ENCODE measurements at regions not wholly inside any gene's neighbourhood (a gene's known extent, or its start where the extent isn't known, plus 50 kb on each side); places are given as distances from the start of the nearest gene placed in this dataset.
"Not testable (repeated sequence)": the region's sequence is repeated elsewhere in the genome, so short reads cannot be mapped to it uniquely, and the experiment has no call there.

DNA sequence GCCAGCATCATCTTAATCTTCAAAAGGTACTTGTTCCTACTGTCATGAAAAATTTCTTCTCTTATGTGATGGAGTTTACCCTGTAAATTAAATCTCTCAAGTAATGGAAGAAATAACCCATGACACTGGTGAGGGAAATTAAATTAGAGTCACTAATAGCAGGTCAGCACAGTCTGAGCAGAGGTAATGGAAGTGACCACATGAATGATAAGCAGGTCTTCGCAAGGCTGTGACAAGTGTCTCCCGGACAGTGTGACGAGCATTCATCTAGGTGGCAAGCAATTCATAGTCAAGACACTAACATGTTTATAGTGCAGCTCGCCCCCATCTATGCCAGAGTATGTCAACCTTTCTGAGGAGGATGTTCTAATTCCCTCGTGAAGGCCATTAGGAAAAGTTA, 249.2 kb downstream of the FRK start:
- DNase-seq (ENCODE audit: low read depth in 2 of 2): no peak

DNA sequence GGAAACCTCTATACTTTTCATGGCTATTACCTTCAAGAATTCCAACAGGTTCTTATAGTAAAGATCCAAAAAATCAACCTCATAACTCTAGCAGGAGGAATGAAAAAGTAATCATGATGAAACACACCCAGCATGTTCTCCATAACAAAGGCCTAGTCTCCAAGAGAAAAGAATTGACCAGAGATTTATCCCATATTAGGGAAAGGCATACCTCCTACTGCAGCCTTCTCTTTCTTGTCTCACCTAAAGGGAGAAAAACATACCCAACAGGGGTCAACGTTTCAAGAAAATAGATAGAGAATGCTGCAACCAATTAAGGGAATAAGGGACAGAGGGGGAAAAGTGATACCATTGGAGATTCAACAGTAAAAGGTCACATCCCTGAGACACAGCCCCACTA, 262.5 kb downstream of the FRK start:
- DNase-seq (ENCODE audit: low read depth in 2 of 2): no peak

DNA sequence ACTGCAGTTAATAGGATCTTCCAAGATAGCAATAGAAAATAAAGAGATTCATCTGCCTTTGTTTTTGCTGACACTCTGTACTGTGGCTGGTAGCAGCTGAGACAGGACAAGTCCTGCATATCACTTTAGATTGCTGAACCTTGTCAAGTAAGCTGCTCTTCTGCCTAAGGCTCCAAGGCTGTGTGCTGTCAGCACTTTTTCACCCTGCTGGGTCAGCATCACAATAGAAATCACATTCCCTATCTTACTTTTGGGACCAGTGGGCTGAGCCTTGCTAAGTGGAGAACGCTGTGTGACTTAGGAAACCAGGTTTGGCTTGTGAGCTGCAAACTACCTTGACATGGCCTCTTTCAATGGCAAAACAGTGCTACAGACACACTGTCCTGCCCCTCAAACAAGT, 263.9 kb downstream of the FRK start:
- DNase-seq (ENCODE audit: low read depth in 2 of 2): no peak

DNA sequence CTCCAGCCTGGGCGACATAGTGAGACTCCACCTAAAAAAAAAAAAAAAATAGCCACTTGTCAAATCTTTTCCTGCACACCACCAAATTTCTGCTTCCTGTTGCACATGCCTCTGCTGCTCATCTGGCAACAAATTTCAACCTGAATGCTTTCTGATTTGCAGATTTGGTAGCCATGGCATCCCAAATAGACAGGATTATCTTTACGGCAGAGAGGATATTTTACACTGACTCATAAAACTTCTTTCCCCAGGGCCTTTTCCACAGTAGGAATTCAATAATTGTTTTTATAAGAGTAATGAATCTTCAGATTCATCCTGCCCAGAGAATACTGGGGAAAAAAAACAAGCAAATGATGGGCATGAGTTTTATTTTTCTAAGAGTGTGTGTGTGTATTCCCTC, 264.6 kb downstream of the FRK start:
- no peak for DNase-seq (ENCODE audit: low read depth in 2 of 2)

DNA sequence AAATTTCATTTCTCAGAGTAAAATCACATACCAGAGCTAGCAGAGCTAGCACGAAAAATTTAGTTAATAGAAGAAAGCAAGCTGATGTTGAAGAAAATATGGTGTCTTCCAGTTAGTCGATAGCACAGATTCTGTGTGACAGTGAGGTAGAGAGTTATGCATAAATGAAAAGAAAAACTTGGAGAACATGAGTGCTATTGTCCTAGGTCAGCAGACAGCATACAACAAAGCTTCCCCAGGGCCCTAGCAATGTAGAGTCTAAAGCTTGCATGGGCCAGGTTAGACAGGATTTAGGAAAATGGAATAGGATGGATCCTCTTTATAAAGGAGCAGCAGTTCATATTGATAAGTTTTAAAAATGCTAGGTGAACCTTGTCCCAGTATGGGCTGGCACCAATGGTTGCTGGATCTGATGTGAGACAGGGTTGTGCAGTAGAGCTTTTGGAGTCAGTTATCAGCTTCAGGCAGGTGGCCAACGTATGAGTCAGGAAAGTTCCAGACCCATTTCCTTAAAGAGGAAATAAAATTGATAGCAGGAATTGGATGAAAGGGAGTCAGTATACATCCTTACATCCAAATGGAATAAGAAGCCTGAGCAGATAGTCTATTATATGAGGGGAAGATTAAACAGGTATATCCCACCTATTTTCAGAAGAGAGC, 277.2 kb downstream of the FRK start:
- no peak for DNase-seq (ENCODE audit: low read depth in 2 of 2)

DNA sequence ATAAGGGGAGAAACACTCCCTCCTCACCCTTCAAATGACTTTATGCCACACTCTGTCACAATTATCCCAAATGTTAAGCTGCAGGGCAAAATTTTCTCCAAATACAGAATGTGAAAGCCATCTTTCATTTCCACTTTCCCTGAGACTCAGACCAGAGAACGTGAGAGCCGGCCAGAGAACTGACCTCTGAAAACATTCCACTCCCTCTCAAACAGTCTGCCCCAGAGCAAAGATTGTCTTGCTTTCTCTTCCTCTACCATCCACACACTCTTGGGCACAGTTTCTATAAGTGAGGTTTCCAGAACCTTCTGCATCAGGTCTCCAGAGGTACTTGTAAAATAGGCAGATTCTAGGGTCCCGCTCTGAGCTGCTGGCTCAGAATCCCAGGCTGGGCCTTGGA, 278.1 kb downstream of the FRK start:
- no peak for DNase-seq (ENCODE audit: low read depth in 2 of 2)

DNA sequence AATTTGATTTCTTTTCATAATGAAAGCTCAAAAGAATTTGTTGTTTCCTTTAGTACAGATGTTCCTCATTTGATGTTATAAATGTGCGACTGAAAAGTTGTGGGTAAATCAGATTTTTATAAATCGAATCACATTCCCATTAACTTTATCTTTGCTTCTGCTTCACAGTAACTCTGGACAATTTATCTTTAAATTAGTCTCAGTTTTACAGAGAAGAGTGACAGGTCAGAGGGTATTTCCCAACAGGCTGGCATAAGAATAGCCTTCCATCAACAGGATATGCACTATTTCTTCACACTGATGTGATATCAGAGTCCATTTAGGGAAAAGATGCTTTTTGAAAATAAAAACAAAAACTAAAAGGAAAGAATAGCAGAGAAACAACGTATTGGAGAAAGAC, 286.9 kb downstream of the FRK start:
- DNase-seq (ENCODE audit: low read depth in 2 of 2): no peak

DNA sequence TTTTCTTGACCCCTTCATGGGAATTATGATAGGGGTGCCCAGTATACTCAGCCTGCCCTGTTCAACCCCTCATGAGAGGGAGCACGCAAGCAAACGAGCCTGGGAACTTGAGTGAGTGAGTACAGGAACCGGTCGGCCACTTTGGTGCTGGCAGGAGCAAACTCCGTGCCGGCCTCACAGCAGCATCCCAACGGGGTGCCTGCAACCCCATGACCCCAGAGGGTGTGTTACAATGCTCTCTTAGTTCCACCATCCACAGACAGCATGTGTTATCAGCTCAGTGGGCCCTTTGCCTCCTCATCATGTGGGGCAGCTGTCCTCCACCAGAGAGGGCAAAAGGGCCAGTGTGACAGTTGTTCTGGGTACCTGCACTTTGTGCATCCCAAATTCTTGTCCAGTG, 289.8 kb downstream of the FRK start:
- no peak for DNase-seq (ENCODE audit: low read depth in 2 of 2)

DNA sequence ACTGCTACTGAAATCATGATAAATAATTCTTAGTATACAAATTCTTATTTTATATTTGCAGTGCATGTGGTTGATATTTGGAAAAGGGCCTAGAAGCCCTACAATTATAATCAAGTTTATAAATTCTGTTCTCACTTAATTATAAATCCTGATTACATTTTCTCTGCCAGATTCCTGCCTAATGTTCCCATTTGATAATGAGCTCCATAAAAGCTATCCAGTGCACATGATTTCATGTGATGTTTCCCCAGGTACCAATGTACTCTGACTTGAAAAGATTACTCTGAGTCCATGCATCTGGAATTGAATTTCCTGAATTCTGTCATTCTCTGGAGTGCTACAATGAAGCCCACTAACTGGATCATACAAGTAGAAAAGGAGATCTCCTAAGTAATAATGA, 292.2 kb downstream of the FRK start:
- no peak for DNase-seq (ENCODE audit: low read depth in 2 of 2)

DNA sequence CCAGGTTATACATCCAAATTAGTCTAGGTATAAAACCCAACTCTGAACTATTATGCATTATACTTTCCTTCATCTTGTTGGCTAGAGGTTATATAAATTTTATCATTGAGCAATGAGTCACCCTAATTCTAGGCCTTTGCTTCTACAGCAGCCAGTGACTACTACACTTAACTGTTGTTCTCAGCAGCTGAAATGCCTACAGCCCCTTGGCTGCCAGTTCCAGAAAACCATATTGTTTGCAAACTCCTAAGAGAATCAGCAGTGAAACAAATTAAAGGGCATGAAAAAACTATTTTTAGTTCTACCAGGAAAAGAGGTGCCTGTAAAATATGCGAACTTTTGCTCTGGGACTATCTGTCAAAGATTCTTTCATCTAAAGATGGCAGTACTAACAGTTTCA, 292.8 kb downstream of the FRK start:
- DNase-seq (ENCODE audit: low read depth in 2 of 2): no peak

DNA sequence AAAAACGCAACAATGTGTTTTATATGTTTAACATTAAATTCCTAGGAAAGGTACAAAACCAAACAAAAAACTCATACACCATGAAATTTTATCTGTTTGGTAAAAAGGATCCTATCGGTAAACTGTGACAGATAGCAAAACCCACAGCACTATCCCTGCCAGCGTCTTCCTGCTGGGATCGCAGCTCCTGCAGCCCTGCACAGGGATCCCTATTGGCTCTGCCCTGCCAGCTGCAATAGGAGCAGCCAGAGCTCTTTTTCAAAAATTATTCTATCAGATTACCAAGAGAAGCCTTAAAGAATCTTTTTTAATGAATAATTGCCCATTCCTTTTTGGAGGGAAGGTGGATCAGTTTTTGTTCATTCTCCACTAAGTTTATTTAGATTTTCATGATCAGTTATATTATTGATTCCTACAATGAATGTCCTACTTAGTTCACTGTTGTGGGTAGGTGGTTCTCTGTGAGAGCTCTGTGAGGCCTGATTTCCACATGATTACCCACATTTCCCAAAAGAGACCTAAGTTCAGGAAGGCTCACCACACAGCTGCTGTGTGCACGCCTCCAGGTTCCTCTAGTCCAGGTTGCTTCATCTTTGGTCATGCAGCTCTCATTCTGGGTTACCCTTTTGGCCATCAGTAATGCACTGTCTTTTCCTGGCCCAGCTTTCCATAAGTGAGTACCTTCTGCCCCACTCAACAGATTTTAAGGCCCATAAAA, 293.8 kb downstream of the FRK start:
- no peak for DNase-seq (ENCODE audit: low read depth in 2 of 2)

DNA sequence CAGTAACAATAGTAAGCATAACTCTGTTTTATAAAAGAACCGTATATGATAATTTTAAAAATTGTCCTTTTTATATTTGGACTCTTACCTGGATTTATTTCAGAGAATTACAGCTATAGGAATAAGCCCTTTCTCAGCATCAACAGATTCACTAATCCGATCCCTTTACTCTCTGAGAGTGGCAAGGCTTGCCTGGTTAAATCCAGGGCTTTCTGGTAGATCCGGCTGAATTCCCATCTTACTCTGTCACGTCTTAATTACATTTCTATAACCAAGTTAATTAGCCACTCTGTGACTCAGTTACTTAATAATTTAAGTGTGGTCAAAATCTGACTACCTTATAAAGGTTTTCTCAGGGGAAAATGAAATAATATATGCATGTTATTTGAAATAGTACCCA, 294.7 kb downstream of the FRK start:
- no peak for DNase-seq (ENCODE audit: low read depth in 2 of 2)

DNA sequence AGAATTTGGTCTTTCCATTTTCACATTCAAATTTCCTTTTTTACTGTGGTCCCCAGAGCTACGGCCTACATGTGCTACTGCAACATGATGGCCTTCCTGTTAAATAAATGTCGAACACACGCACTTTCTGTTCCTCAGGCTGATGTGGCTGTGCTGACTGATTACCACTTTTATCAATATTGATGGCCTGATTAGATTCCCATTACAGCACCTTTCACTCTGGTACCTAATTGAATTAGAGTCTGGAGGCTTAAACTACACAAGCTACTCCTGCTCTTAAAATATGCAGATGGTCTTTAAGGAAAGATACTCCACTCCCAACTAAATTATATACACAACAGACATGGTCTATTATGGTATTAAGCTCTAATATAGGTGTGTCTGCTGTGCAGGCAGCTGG, 301.6 kb downstream of the FRK start:
- DNase-seq (ENCODE audit: low read depth in 2 of 2): no peak

DNA sequence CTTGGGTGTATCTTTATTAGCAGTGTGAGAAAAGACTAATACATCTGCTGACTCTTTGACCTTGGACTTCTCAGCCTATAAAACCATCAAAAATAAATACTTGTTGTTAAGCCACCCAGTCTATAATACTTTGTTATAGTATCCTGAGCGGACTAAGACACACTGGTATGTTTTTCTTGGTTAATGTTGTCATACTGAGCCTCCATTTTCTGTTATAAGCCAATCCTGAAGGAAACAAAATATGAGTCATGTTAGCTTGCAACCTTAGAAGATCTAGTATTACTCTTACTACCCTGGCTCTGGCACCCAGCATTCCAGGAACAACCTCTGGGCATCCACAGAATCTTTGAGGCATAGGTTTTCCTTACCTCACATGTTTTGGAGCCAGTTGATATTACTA, 307.2 kb downstream of the FRK start:
- no peak for DNase-seq (ENCODE audit: low read depth in 2 of 2)

DNA sequence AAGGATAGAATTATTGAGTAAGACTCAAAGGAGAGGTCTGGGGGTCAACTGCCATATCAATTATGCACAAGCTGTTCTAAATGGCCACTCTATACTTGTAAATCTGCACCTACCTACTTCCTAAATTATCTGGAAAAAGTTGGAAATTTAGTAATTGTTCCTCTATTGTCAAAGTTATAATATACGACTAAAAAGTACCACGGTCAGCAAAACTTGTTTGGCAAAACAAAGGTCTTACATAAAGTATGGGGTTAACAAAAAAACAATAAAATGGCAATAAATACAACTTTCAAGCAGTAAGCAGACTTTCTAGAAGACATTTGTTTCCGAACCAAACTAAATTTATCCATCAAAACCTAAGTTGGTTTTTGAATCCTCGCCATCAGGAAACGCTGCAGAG, 309.7 kb downstream of the FRK start:
- DNase-seq (ENCODE audit: low read depth in 2 of 2): no peak

DNA sequence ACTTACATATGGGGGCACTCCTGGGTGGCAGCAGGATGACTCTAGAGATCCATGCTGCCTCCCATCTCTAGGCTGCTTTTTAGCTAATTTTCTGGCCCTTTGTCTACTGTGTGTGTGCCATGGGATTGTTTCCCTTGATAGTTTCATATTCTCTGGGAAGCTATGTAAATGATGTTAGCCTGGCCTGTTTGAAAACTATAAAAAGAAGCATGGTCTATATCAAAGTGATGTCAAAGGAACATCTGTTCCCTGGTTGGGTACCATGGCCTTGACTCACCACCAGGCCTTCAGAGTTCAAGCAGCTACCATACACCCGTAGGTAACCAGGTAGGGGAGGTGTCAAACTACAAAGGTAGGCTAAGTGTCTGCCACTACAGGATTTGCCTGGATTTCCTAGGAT, 310.4 kb downstream of the FRK start:
- no peak for DNase-seq (ENCODE audit: low read depth in 2 of 2)

DNA sequence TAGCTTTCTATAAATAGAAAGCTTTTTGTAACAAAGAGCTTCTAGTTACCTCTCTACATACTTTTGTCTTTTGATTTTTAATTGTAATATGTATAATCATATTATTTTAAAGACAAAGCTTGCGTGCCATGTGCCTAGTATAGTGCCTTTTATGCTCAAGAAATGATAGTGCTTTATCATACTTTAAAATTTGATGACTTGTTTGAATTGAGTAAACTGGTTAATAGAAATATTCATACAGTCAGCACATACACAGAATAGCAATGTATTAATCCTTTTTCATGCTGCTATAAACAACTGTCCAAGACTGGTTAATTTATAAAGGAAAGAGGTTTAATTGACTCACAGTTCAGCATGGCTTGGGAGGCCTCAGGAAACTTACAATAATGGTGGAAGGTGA, 313.0 kb downstream of the FRK start:
- no peak for DNase-seq (ENCODE audit: low read depth in 2 of 2)

DNA sequence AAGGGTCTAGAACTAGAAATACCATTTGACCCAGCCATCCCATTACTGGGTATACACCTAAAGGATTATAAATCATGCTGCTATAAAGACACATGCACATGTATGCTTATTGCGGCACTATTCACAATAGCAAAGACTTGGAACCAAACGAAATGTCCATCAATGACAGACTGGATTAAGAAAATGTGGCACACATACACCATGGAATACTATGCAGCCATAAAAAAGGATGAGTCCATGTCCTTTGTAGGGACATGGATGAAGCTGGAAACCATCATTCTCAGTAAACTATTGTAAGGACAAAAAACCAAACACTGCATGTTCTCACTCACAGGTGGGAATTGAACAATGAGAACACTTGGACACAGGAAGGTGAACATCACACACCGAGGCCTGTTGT, 314.1 kb downstream of the FRK start:
- not testable (repeated sequence) for DNase-seq (ENCODE audit: low read depth in 2 of 2)

DNA sequence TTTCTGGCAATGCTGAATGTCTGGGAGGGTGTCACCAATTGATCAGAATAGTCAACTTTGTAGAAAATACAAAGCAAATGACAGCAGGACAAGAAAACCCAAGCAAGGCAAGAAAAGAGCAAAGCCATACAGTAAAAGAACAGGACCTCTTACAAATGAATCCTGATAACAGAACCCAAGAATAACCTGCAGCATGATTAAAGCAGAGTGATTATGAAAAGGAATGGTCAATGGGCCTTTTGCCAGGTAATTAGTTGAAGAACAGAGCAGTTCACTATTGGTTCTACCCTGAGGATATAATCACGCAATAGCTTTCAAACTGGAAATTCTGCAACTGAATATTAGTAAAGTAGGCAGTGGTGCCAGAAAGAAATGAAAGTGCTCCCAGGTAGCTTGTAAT, 319.8 kb downstream of the FRK start:
- no peak for DNase-seq (ENCODE audit: low read depth in 2 of 2)

DNA sequence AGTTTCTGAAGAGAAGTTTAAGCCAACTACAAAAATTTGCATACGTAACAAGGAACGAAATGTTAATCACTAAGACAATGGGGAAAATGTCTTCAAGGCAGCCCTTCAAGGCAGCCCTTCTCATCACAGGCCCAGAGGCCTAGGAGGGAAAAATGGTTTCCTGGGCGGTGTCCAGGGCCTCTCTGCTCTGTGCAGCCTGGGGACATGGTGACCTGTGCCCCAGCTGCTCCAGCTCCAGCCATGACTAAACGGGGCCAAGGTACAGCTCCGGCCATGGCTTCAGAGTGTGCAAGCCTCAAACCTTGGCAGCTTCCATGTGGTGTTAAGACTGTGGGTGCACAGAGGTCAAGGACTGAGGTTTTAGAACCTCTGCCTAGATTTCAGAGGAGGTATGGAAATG, 325.1 kb downstream of the FRK start:
- no peak for DNase-seq (ENCODE audit: low read depth in 2 of 2)

DNA sequence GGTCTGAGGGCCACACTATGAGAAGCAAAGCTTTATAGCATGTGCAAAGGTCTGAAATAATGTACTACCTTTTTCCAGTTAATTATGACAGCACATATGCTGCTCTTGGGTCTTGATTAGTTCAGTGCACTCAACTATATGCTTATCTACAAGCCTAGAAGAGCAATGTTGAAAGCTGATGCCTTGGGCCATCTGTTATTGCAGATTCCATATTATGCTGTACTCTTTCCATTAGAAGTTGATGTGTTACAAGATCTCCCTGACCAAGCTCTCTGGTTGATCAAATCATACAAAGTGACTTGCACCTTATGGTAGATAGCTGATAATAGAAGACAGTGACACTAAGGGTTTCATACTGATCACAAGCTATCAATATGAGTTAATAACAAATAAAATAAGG, 327.3 kb downstream of the FRK start:
- DNase-seq (ENCODE audit: low read depth in 2 of 2): no peak

DNA sequence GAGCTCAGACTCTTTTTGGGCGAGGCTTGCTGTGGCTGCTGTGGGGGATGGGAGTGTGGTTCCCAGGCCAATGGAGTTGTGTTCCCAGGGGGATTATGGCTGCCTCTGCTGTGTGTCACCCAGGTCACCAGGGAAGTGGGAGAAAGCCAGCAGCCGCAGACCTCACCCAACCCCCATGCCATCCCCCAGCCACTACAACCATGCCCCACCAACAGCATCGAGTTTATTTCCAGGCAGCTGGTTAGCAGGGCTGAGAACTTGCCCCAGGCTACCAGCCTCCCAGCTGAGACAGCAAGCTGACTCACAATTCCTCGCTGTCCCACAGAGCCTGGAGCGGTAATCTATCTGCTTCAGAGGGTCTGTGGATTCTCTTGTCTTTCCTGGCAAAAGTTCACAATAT, 331.7 kb downstream of the FRK start:
- no peak for DNase-seq (ENCODE audit: low read depth in 2 of 2)

DNA sequence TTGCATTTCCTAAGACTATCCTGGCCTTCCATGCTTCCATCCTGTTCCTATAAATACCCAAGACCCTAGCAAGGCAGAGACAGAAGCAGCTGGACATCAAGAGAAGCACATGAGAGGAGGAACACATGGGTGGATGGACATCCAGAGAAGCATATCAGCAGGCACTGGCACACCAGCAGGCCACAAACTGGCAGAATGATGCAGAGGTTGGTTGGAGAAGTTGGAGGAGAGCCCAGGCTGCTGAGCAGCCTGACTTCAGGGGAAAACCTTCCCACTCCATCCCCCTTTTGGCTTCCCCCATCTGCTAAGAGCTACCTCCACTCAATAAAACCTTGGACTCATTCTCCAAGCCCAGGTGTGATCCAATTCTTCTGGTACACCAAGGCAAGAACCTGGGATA, 332.5 kb downstream of the FRK start:
- DNase-seq (ENCODE audit: low read depth in 2 of 2): no peak

DNA sequence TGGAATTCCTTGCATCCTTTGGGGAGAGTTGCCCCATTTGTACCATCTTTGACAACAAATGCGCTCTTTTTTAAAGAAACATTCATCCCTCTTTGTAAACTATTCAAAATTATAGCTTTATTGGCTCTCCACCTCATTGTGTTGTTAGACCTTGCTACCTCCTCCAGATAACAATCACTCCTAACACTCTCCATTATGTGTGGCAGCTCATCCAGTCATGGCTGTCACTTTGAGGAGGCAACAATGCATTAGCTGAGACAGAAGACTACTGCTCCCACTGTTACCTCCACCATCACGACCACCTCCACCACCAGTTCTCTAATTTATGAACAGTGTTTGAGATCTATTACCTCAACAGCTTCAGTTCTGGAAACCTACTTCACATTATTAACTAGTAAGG, 339.1 kb downstream of the FRK start:
- DNase-seq (ENCODE audit: low read depth in 2 of 2): no peak
